ENCODE measurements at regions not wholly inside any gene's neighbourhood (a gene's known extent, or its start where the extent isn't known, plus 50 kb on each side); places are given as distances from the start of the nearest gene placed in this dataset.
"Not testable (repeated sequence)": the region's sequence is repeated elsewhere in the genome, so short reads cannot be mapped to it uniquely, and the experiment has no call there.

DNA sequence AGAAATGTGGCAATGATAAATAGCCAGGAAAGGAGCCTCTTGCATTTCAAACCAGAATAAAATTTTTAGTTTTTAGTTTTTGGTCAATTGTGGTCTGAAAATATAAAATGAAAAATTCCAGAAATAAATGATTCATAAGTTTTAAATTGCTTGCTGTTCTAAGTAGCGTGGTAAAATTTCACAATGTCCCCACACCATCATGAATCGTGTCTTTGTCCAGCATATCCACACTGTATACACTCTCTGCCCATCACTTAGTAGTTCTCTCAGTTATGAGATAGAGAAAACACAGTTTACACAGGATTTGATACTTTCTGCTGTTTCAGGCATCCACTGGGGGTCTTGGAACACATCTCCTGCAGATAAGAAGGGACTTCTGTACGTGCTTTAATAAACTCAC lies 783.9 kb downstream of the TSN start:
- CTCF ChIA-PET, result no interaction called here
- Mint-ChIP-seq H3K9me3 (peaks cover 3% of the 10 kb centered on the region), H3K36me3 (ENCODE audit: low read depth) (no peaks in the 10 kb centered on the region), H3K27ac (no peak overlapping the region), H3K4me3 (no peak overlapping the region), H3K4me1 (ENCODE audit: low read depth) (no peaks in the 10 kb centered on the region), H3K27me3 (ENCODE audit: low read depth) (no peaks in the 10 kb centered on the region)
- DNase-seq, result no peak
- intact Hi-C loops (cut with micrococcal nuclease), result no loop called here

- Mint-ChIP-seq H3K27ac (no peak overlapping the region), H3K4me1 (ENCODE audit: low read depth) (no peaks in the 10 kb centered on the region), H3K36me3 (ENCODE audit: low read depth) (no peaks in the 10 kb centered on the region), H3K9me3 (peaks cover 3% of the 10 kb centered on the region), H3K27me3 (ENCODE audit: low read depth) (no peaks in the 10 kb centered on the region), H3K4me3 (no peak overlapping the region)
- no peak for DNase-seq
- CTCF ChIA-PET, result no interaction called here
- intact Hi-C loops (cut with micrococcal nuclease), result no loop called here
Measured at GRCh38 chr2:122539920-122540319, 784.5 kb downstream of the TSN start.

DNA sequence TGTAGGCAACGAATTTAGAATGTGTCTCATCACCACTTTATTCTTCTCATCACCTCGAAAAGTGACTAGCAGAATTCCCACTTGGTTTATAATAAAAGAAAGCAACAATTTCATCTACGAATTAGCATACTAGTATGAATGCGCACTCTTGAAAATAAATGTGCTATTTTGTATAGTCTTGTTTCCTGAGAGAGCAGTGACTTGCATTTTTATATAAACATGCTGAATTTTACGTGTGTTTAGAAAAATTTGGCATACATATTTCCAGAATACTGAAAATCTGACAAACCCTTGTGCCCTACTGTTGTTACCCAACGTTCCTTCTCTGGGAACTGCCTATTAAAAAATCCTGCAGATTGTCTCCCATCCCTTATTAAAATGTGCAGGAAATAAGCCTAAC lies 786.8 kb downstream of the TSN start:
- Mint-ChIP-seq H3K4me1 (ENCODE audit: low read depth) (no peaks in the 10 kb centered on the region), H3K4me3 (no peak overlapping the region), H3K27ac (no peak overlapping the region), H3K9me3 (no peaks in the 10 kb centered on the region), H3K27me3 (ENCODE audit: low read depth) (no peaks in the 10 kb centered on the region), H3K36me3 (ENCODE audit: low read depth) (no peaks in the 10 kb centered on the region)
- no peak for DNase-seq
- CTCF ChIA-PET, result no interaction called here
- intact Hi-C loops (cut with micrococcal nuclease), result no loop called here

DNA sequence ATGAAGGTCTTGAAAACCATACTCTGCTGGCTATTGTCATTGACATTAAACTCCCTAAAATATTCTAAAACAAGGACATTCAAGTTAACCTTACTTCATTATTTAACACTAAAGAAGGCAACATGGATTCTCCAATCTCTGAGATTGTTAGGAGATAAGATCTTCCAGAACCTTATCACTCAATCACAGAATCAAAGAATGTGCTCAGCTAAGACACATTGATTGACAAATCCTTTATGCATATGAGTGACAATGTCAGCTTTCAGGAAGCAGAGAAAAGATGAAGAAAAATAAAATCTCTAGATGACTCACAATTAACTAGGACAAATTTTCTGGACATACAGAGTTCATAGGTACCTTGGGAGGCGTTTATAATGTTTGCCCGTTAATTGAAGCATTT lies 787.2 kb downstream of the TSN start:
- Mint-ChIP-seq H3K4me3 (no peak overlapping the region), H3K36me3 (ENCODE audit: low read depth) (no peaks in the 10 kb centered on the region), H3K9me3 (no peaks in the 10 kb centered on the region), H3K27me3 (ENCODE audit: low read depth) (no peaks in the 10 kb centered on the region), H3K27ac (no peak overlapping the region), H3K4me1 (ENCODE audit: low read depth) (no peaks in the 10 kb centered on the region)
- intact Hi-C loops (cut with micrococcal nuclease), result no loop called here
- CTCF ChIA-PET, result no interaction called here
- no peak for DNase-seq

DNA sequence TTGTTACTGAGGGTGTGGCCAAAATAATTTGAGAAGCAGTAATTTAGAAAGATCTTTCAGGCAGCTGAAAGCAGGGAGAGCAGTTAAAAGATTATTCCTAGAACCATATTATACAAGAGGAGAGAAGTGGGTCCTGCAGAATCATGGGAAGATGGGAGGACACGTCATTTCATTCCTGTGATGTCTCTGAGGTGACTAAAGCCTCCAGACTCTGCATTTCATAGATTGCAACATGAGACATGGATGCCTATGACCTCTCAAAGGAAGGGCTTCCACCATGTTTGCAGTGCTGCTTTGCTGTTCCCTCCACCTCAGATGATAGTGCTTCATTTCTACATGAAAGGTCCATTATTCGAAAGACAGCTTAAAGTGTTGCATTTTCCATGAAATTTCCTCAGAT lies 788.4 kb downstream of the TSN start:
- CTCF ChIA-PET, result no interaction called here
- intact Hi-C loops (cut with micrococcal nuclease), result no loop called here
- no peak for DNase-seq
- no peaks in the 10 kb centered on the region for H3K9me3 Mint-ChIP-seq
- H3K4me3 Mint-ChIP-seq, result no peak overlapping the region
- no peaks in the 10 kb centered on the region for H3K4me1 Mint-ChIP-seq (ENCODE audit: low read depth)
- no peak overlapping the region for H3K27ac Mint-ChIP-seq
- no peaks in the 10 kb centered on the region for H3K36me3 Mint-ChIP-seq (ENCODE audit: low read depth)
- H3K27me3 Mint-ChIP-seq (ENCODE audit: low read depth), result no peaks in the 10 kb centered on the region

DNA sequence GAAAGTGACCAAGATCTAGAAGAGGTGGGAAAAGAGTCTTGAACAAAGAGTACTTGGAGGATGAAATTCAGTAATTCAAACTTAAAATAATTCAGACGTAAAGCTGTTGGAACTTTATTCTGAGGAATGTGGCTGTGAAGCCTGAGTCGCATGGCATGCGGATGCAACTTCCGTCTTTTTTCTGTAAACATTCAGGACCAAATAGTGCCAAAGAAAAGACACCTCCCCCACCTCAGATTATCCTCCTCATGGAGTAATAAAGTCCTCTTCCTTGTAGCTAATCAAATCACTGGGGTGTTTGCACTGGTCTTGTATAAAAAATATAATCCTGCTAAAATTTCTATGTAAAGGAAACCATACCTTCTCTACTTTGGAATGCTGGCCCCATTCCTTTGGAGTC lies 790.4 kb downstream of the TSN start:
- intact Hi-C loops (cut with micrococcal nuclease), result no loop called here
- peaks cover 2% of the 10 kb centered on the region for H3K9me3 Mint-ChIP-seq
- H3K4me1 Mint-ChIP-seq (ENCODE audit: low read depth), result no peaks in the 10 kb centered on the region
- H3K27ac Mint-ChIP-seq, result no peak overlapping the region
- H3K36me3 Mint-ChIP-seq (ENCODE audit: low read depth), result no peaks in the 10 kb centered on the region
- H3K27me3 Mint-ChIP-seq (ENCODE audit: low read depth), result no peaks in the 10 kb centered on the region
- H3K4me3 Mint-ChIP-seq, result no peak overlapping the region
- CTCF ChIA-PET, result no interaction called here
- DNase-seq, result no peak

GRCh38 chr2:122562775-122563174 lies 807.3 kb downstream of the TSN start:
- intact Hi-C loops (cut with micrococcal nuclease), result no loop called here
- CTCF ChIA-PET, result interaction anchor here (0.8 kb wide), 1 partner anchor 297 kb away, joined by 3 read pairs; no protein-coding TSS in a partner anchor
- no peaks in the 10 kb centered on the region for H3K4me1 Mint-ChIP-seq (ENCODE audit: low read depth)
- H3K4me3 Mint-ChIP-seq, result no peak overlapping the region
- no peak overlapping the region for H3K27ac Mint-ChIP-seq
- DNase-seq, result no peak
- H3K36me3 Mint-ChIP-seq (ENCODE audit: low read depth), result no peaks in the 10 kb centered on the region
- H3K27me3 Mint-ChIP-seq (ENCODE audit: low read depth), result no peaks in the 10 kb centered on the region
- H3K9me3 Mint-ChIP-seq, result no peaks in the 10 kb centered on the region

- Mint-ChIP-seq H3K27ac (no peak overlapping the region), H3K4me3 (no peak overlapping the region), H3K36me3 (ENCODE audit: low read depth) (no peaks in the 10 kb centered on the region), H3K9me3 (peaks cover 1% of the 10 kb centered on the region), H3K4me1 (ENCODE audit: low read depth) (no peaks in the 10 kb centered on the region), H3K27me3 (ENCODE audit: low read depth) (no peaks in the 10 kb centered on the region)
- CTCF ChIA-PET, result no interaction called here
- intact Hi-C loops (cut with micrococcal nuclease), result no loop called here
- DNase-seq, result no peak
Measured at GRCh38 chr2:122563781-122564180, 808.3 kb downstream of the TSN start.

GRCh38 chr2:122564843-122565242 lies 809.4 kb downstream of the TSN start:
- Mint-ChIP-seq H3K9me3 (peaks cover 1% of the 10 kb centered on the region), H3K4me3 (no peak overlapping the region)

GRCh38 chr2:122565364-122565763 lies 809.9 kb downstream of the TSN start:
- H3K27me3 Mint-ChIP-seq (ENCODE audit: low read depth), result no peaks in the 10 kb centered on the region

More at GRCh38 chr2:122564843-122565242, 809.4 kb downstream of the TSN start:
- Mint-ChIP-seq H3K4me1 (ENCODE audit: low read depth) (no peaks in the 10 kb centered on the region), H3K36me3 (ENCODE audit: low read depth) (no peaks in the 10 kb centered on the region), H3K27ac (no peak overlapping the region), H3K27me3 (ENCODE audit: low read depth) (no peaks in the 10 kb centered on the region)
- CTCF ChIA-PET, result no interaction called here
- intact Hi-C loops (cut with micrococcal nuclease), result no loop called here
- no peak for DNase-seq

DNA sequence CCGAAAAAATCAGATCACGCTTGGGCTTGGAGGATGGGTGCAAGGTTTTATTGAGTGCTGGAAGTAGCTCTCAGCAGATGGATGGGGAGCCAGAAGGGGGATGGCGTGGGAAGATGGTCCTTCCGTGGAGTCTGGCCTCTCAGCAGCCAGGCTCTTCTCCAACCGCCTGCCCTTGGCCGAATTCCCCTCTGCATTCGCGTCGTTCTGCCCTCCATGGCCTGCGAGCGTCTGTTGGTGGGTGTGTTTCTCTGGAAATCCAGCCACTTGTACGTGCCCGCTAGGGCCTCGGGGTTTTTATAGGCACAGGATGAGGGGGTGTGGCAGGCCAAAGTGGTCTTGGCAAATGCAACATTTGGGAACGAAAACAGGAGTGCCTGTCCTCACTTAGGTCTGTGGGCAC lies 815.2 kb downstream of the TSN start:
- Mint-ChIP-seq H3K36me3 (ENCODE audit: low read depth) (no peaks in the 10 kb centered on the region), H3K4me3 (no peak overlapping the region), H3K27ac (no peak overlapping the region), H3K4me1 (ENCODE audit: low read depth) (no peaks in the 10 kb centered on the region), H3K27me3 (ENCODE audit: low read depth) (no peaks in the 10 kb centered on the region), H3K9me3 (peaks cover 3% of the 10 kb centered on the region)
- intact Hi-C loops (cut with micrococcal nuclease), result no loop called here
- no peak for DNase-seq
- CTCF ChIA-PET, result no interaction called here

More at GRCh38 chr2:122565364-122565763, 809.9 kb downstream of the TSN start:
- Mint-ChIP-seq H3K27ac (no peak overlapping the region), H3K36me3 (ENCODE audit: low read depth) (no peaks in the 10 kb centered on the region), H3K9me3 (peaks cover 1% of the 10 kb centered on the region), H3K4me1 (ENCODE audit: low read depth) (no peaks in the 10 kb centered on the region), H3K4me3 (no peak overlapping the region)
- DNase-seq, result no peak
- CTCF ChIA-PET, result no interaction called here
- intact Hi-C loops (cut with micrococcal nuclease), result no loop called here

DNA sequence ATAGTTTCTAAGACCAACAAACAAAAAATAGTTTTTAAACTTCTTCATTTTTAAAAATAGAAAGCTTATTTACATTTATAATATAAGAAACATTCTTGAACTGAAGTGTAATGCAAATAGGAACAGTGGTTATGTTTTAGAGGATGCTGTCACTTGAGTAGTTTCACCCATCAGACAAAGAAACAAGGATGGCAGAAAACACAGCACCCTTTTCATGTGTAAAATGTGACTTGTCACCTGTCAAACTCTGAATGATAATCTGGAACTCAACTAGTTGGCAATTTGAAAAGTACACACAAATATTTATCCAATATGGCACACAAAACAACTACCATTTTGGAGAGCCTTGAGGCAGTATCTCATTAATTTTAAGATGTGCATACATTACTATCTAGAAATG lies 816.0 kb downstream of the TSN start:
- H3K4me3 Mint-ChIP-seq; DNase-seq; H3K27ac Mint-ChIP-seq; H3K9me3 Mint-ChIP-seq; H3K27me3 Mint-ChIP-seq (ENCODE audit: low read depth); H3K36me3 Mint-ChIP-seq (ENCODE audit: low read depth); CTCF ChIA-PET; intact Hi-C loops (cut with micrococcal nuclease); H3K4me1 Mint-ChIP-seq (ENCODE audit: low read depth): not testable (repeated sequence)

DNA sequence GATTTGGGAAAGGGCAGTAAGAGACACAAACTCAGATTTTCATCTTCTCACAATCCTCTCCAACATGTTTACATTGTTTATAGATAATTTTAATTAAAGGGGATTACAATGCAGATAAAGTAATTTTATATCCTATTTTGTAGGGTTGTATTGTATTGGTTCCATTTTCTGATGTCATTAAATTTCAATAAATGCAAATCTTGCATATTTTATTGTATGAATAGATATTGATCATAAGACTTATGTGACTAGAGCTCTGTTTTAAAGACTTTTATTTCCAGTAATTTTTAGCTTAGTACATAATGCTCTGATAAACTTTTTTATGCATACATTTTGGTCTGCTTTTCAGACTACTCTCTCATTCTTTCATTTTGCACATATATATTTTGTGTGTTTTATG lies 819.6 kb downstream of the TSN start:
- no peak for DNase-seq
- peaks cover 5% of the 10 kb centered on the region for H3K9me3 Mint-ChIP-seq
- CTCF ChIA-PET, result no interaction called here
- no peak overlapping the region for H3K27ac Mint-ChIP-seq
- intact Hi-C loops (cut with micrococcal nuclease), result no loop called here
- no peaks in the 10 kb centered on the region for H3K4me1 Mint-ChIP-seq (ENCODE audit: low read depth)
- no peaks in the 10 kb centered on the region for H3K36me3 Mint-ChIP-seq (ENCODE audit: low read depth)
- no peak overlapping the region for H3K4me3 Mint-ChIP-seq
- no peaks in the 10 kb centered on the region for H3K27me3 Mint-ChIP-seq (ENCODE audit: low read depth)
